ENCODE measurements at regions not wholly inside any gene's neighbourhood (a gene's known extent, or its start where the extent isn't known, plus 50 kb on each side); places are given as distances from the start of the nearest gene placed in this dataset.

DNA sequence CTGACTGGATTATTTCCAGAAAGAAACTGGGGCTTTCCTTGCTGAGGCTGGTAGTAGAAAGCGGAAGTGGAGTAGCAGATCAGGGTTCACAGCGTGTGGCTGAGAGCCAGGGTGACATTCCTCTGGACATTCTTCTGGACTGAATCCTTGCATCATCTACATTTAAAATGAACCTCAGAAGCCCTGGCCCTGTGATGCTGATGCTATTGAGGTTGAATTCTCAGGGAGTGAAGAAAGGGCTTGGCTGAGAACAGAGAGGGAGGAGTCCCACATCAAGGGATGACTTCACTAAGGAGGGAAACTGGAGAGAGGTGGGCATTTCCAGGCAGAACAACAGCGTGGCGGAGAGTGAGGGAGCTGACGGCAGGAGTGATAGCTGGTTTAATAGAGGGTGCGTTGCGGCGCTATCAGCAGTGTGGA lies 102.3 kb upstream of the LMO4 start:
- H3K79me2 ChIP-seq (ENCODE audit: low read depth): no peaks in the 10 kb centered on the region
- Mint-ChIP-seq H3K27ac (peak overlapping the region; percentile 31), H3K4me1 (peaks cover 9% of the 10 kb centered on the region), H3K27me3 (ENCODE audit: insufficient read depth, low read depth) (no peaks in the 10 kb centered on the region), H3K36me3 (no peaks in the 10 kb centered on the region), H3K9me3 (no peaks in the 10 kb centered on the region), H3K4me3 (peak overlapping the region; percentile 47)
- H3F3A ChIP-seq (ENCODE audit: low read depth): no peaks in the 10 kb centered on the region
- peak overlapping the region; percentile 53 for H2AFZ ChIP-seq (replicated peaks)
- peak; percentile 34 for DNase-seq (ENCODE audit: low spot score)
- no peaks in the 10 kb centered on the region for H3K36me3 ChIP-seq
- no peak for TF ChIP-seq EZH2 (IDR thresholded peaks at IDR 0.05)
- no peak for TF ChIP-seq EZH2phosphoT487 (IDR thresholded peaks at IDR 0.05)
- no peak for TF ChIP-seq CTCF (IDR thresholded peaks at IDR 0.05)
- H3K9me3 ChIP-seq (ENCODE audit: low read depth): no peaks in the 10 kb centered on the region
- peak overlapping the region; percentile 10 for H3K4me2 ChIP-seq
- H3K27me3 ChIP-seq: no peaks in the 10 kb centered on the region
- H3K9ac ChIP-seq: no peak overlapping the region
- no peak overlapping the region for H3K4me3 ChIP-seq
- H4K20me1 ChIP-seq (ENCODE audit: low read depth): no peaks in the 10 kb centered on the region
- H3K4me1 ChIP-seq: peaks cover 7% of the 10 kb centered on the region
- no peak overlapping the region for H3K27ac ChIP-seq

GRCh38 chr1:87227651-87228050 lies 101.0 kb upstream of the LMO4 start:
- no peak for TF ChIP-seq EZH2phosphoT487 (IDR thresholded peaks at IDR 0.05)
- TF ChIP-seq EZH2 (IDR thresholded peaks at IDR 0.05): no peak
- no peak for TF ChIP-seq CTCF (IDR thresholded peaks at IDR 0.05)
- Histone ChIP-seq H3K79me2 (ENCODE audit: low read depth) (no peaks in the 10 kb centered on the region), H3K4me2 (no peak overlapping the region), H3K27me3 (no peaks in the 10 kb centered on the region), H4K20me1 (ENCODE audit: low read depth) (no peaks in the 10 kb centered on the region), H2AFZ (replicated peaks) (no peak overlapping the region), H3K4me3 (no peak overlapping the region), H3K9me3 (ENCODE audit: low read depth) (no peaks in the 10 kb centered on the region), H3K27ac (no peak overlapping the region), H3K4me1 (peaks cover 7% of the 10 kb centered on the region), H3K36me3 (no peaks in the 10 kb centered on the region), H3K9ac (no peak overlapping the region), H3F3A (ENCODE audit: low read depth) (no peaks in the 10 kb centered on the region)
- Mint-ChIP-seq H3K27ac (no peak overlapping the region), H3K4me1 (peaks cover 9% of the 10 kb centered on the region), H3K36me3 (no peaks in the 10 kb centered on the region), H3K27me3 (ENCODE audit: insufficient read depth, low read depth) (no peaks in the 10 kb centered on the region), H3K4me3 (no peak overlapping the region), H3K9me3 (no peaks in the 10 kb centered on the region)
- DNase-seq (ENCODE audit: low spot score): no peak

DNA sequence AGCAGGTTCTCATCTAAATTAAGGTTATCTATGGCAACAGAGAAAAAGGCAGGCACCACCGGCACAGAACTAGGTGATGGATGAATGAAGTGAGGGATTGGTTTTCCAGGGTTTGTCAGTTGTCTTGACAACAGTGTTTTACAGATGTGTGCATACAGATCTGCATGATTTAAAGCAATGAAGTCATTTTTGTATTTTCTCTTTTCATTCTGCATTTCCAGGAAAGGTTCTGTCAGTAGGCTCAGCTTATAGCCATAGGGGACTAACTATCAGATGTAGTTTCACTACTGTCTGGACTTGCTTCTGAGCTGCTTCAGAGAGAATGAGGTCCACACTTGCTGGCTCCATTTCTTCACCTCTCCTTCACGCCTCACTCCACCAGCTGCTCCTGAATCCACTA lies 98.2 kb upstream of the LMO4 start:
- H3K27me3 Mint-ChIP-seq (ENCODE audit: insufficient read depth, low read depth): peaks cover 2% of the 10 kb centered on the region
- no peak overlapping the region for H3K27ac Mint-ChIP-seq
- no peaks in the 10 kb centered on the region for H4K20me1 ChIP-seq (ENCODE audit: low read depth)
- H3K4me2 ChIP-seq: no peak overlapping the region
- TF ChIP-seq EZH2 (IDR thresholded peaks at IDR 0.05) (no peak), EZH2phosphoT487 (IDR thresholded peaks at IDR 0.05) (no peak), CTCF (IDR thresholded peaks at IDR 0.05) (no peak)
- no peak for DNase-seq (ENCODE audit: low spot score)
- peaks cover 7% of the 10 kb centered on the region for H3K4me1 ChIP-seq
- H2AFZ ChIP-seq (replicated peaks): no peak overlapping the region
- no peak overlapping the region for H3K4me3 Mint-ChIP-seq
- no peaks in the 10 kb centered on the region for H3K36me3 Mint-ChIP-seq
- H3K9me3 Mint-ChIP-seq: no peaks in the 10 kb centered on the region
- H3K27ac ChIP-seq: no peak overlapping the region
- H3K27me3 ChIP-seq: no peaks in the 10 kb centered on the region
- no peaks in the 10 kb centered on the region for H3K36me3 ChIP-seq
- peaks cover 9% of the 10 kb centered on the region for H3K4me1 Mint-ChIP-seq
- H3K79me2 ChIP-seq (ENCODE audit: low read depth): no peaks in the 10 kb centered on the region
- H3K9ac ChIP-seq: no peak overlapping the region
- H3F3A ChIP-seq (ENCODE audit: low read depth): no peaks in the 10 kb centered on the region
- no peak overlapping the region for H3K4me3 ChIP-seq
- no peaks in the 10 kb centered on the region for H3K9me3 ChIP-seq (ENCODE audit: low read depth)
